ENCODE measurements at regions not wholly inside any gene's neighbourhood (a gene's known extent, or its start where the extent isn't known, plus 50 kb on each side); places are given as distances from the start of the nearest gene placed in this dataset.
A peak's percentile ranks its signal among the peaks of the same experiment; 100 is the strongest.

DNA sequence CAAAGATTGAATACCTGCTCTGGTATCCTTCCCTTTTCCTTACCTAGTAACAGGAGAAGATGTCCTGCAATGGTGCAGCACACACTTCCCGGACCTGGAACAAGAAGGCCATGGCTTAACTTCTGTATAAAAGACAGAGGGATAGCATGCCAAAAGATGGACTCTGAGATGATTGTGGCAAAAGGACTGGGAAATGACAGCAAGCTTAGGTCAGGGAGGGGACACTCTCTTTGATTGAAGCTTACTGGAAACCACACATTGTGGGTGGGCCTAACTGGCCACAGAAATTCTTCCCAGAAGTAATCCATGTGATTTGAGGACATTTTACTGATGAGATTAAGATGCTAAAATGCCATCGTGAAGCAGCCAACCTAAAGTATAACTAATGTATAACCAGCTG lies 71.0 kb upstream of the OTUD4 start:
- no peaks in the 10 kb centered on the region for H3K9me3 Mint-ChIP-seq (ENCODE audit: unreplicated experiment)
- H3K4me1 Mint-ChIP-seq (ENCODE audit: unreplicated experiment), result peaks cover 14% of the 10 kb centered on the region
- no peak for TF ChIP-seq CTCF (IDR thresholded peaks at IDR 0.05; ENCODE audit: unreplicated experiment)
- no peak overlapping the region for H3K4me3 Mint-ChIP-seq (ENCODE audit: unreplicated experiment)
- no peak for DNase-seq (ENCODE audit: low spot score)
- H3K27ac Mint-ChIP-seq (ENCODE audit: unreplicated experiment), result no peak overlapping the region
- no peaks in the 10 kb centered on the region for H3K27me3 Mint-ChIP-seq (ENCODE audit: unreplicated experiment)
- no peaks in the 10 kb centered on the region for H3K36me3 Mint-ChIP-seq (ENCODE audit: low read depth, unreplicated experiment)

GRCh38 chr4:145248971-145249370 lies 68.6 kb upstream of the OTUD4 start:
- no peak overlapping the region for H3K27ac Mint-ChIP-seq (ENCODE audit: unreplicated experiment)
- no peaks in the 10 kb centered on the region for H3K27me3 Mint-ChIP-seq (ENCODE audit: unreplicated experiment)
- TF ChIP-seq CTCF (IDR thresholded peaks at IDR 0.05; ENCODE audit: unreplicated experiment), result no peak
- no peaks in the 10 kb centered on the region for H3K36me3 Mint-ChIP-seq (ENCODE audit: low read depth, unreplicated experiment)
- DNase-seq (ENCODE audit: low spot score), result no peak
- no peaks in the 10 kb centered on the region for H3K9me3 Mint-ChIP-seq (ENCODE audit: unreplicated experiment)
- H3K4me3 Mint-ChIP-seq (ENCODE audit: unreplicated experiment), result no peak overlapping the region
- H3K4me1 Mint-ChIP-seq (ENCODE audit: unreplicated experiment), result peaks cover 14% of the 10 kb centered on the region

- Mint-ChIP-seq H3K36me3 (ENCODE audit: low read depth, unreplicated experiment) (no peaks in the 10 kb centered on the region), H3K4me3 (ENCODE audit: unreplicated experiment) (no peak overlapping the region), H3K27me3 (ENCODE audit: unreplicated experiment) (no peaks in the 10 kb centered on the region), H3K27ac (ENCODE audit: unreplicated experiment) (no peak overlapping the region), H3K4me1 (ENCODE audit: unreplicated experiment) (peaks cover 14% of the 10 kb centered on the region), H3K9me3 (ENCODE audit: unreplicated experiment) (no peaks in the 10 kb centered on the region)
- no peak for DNase-seq (ENCODE audit: low spot score)
- TF ChIP-seq CTCF (IDR thresholded peaks at IDR 0.05; ENCODE audit: unreplicated experiment), result no peak
Observed at GRCh38 chr4:145248502-145248901, 68.1 kb upstream of the OTUD4 start.

- Mint-ChIP-seq H3K9me3 (ENCODE audit: unreplicated experiment) (no peaks in the 10 kb centered on the region), H3K4me3 (ENCODE audit: unreplicated experiment) (no peak overlapping the region), H3K27me3 (ENCODE audit: unreplicated experiment) (no peaks in the 10 kb centered on the region), H3K36me3 (ENCODE audit: low read depth, unreplicated experiment) (no peaks in the 10 kb centered on the region), H3K4me1 (ENCODE audit: unreplicated experiment) (peaks cover 4% of the 10 kb centered on the region), H3K27ac (ENCODE audit: unreplicated experiment) (no peak overlapping the region)
- TF ChIP-seq CTCF (IDR thresholded peaks at IDR 0.05; ENCODE audit: unreplicated experiment), result peak; percentile 59
- peak; percentile 67 for DNase-seq (ENCODE audit: low spot score)
Observed at GRCh38 chr4:145234091-145234706, 53.8 kb upstream of the OTUD4 start.

- no peak for DNase-seq (ENCODE audit: low spot score)
- Mint-ChIP-seq H3K27me3 (ENCODE audit: unreplicated experiment) (no peaks in the 10 kb centered on the region), H3K36me3 (ENCODE audit: low read depth, unreplicated experiment) (no peaks in the 10 kb centered on the region), H3K27ac (ENCODE audit: unreplicated experiment) (no peak overlapping the region), H3K4me3 (ENCODE audit: unreplicated experiment) (no peak overlapping the region), H3K9me3 (ENCODE audit: unreplicated experiment) (no peaks in the 10 kb centered on the region), H3K4me1 (ENCODE audit: unreplicated experiment) (peaks cover 4% of the 10 kb centered on the region)
- TF ChIP-seq CTCF (IDR thresholded peaks at IDR 0.05; ENCODE audit: unreplicated experiment), result no peak
Observed at GRCh38 chr4:145231906-145232700, 51.7 kb upstream of the OTUD4 start.
